HCT116 (cell line): ENCODE measurements at regions not wholly inside any gene's neighbourhood (a gene's known extent, or its start where the extent isn't known, plus 50 kb on each side); places are given as distances from the start of the nearest gene placed in this dataset.

ENCODE experiments used
- ATAC-seq: fragments of 200-7000 bp; cut with Tn5 transposase; 2 replicates; pipeline ENCODE4 v1.9.1; 2020; ENCODE audit warnings: mild to moderate bottlenecking, moderate library complexity
- BruUV-seq: library from RNA; stranded (reverse); fragments of 400-500 nt; replicated peaks from 2 replicates; lab custom pipeline; 2021; lab: Mats Ljungman, UMichigan
- CTCF ChIA-PET: fragments of 300-600 bp; sonication (Branson Sonifier 250); formaldehyde crosslinking; loops from one replicate; lab custom pipeline; 2021; ENCODE audit warnings: antibody characterized with exemption; lab: Charles Lee
- POLR2A ChIA-PET: fragments of 300-600, 350-600 bp; sonication (Branson Sonifier 250); formaldehyde crosslinking; loops from one replicate; lab custom pipeline; 2021; ENCODE audit warnings: antibody characterized with exemption; lab: Charles Lee
- RAD21 ChIA-PET, 2 experiments: fragments of 300-600 bp; sonication (Branson Sonifier 250); formaldehyde crosslinking; loops; one replicate each; lab custom pipeline; 2023; ENCODE audit warnings: low total read pairs in 2 of 2; ENCODE audit not compliant: uncharacterized antibody in 2 of 2, unreplicated experiment in 2 of 2, low non-redundant PET in 1 of 2; lab: Charles Lee
- DNase-seq: peaks from one replicate; pipeline ENCODE4 v3.0.0-alpha.2; 2010; ENCODE audit warnings: low read depth, low spot score
- H2AFZ ChIP-seq: fragments of 200-600 bp; shearing (Covaris generic), sonication (generic); 2 replicates; pipeline ENCODE4 v1.6.1; 2017; ENCODE audit warnings: low read depth, mixed run types, mixed read lengths, antibody characterized with exemption, low read length; ENCODE audit not compliant: poor library complexity, severe bottlenecking
- H3K27ac ChIP-seq: 2 replicates; pipeline ENCODE4 v1.5.1; 2012; ENCODE audit warnings: low read depth, low read length
- H3K27me3 ChIP-seq: fragments of 200-600 bp; sonication (generic); 2 replicates; pipeline ENCODE4 v1.6.1; 2016; ENCODE audit warnings: mixed run types, low read length, mixed read lengths; ENCODE audit not compliant: insufficient read depth
- H3K36me3 ChIP-seq, 2 experiments: fragments of 200-500 bp in 1 of 2; fragments of 200-600 bp in 1 of 2; sonication (Bioruptor generic) in 1 of 2; sonication (generic) in 1 of 2; 2 replicates each; pipeline versions ENCODE4 v1.5.1 to v1.6.1; 2014 to 2016; ENCODE audit warnings: low read length in 2 of 2, inconsistent platforms in 1 of 2, mixed read lengths in 1 of 2, mixed run types in 1 of 2; ENCODE audit not compliant: insufficient read depth in 2 of 2, control insufficient read depth in 1 of 2
- H3K4me1 ChIP-seq, 2 experiments: fragments of 200-600 bp in 1 of 2; sonication (generic) in 1 of 2; 2 replicates each; pipeline versions ENCODE4 v1.5.1 to v1.6.1; 2012 to 2017; ENCODE audit warnings: low read length in 2 of 2, inconsistent platforms in 1 of 2, mild to moderate bottlenecking in 1 of 2, mixed read lengths in 1 of 2, mixed run types in 1 of 2, moderate library complexity in 1 of 2; ENCODE audit not compliant: insufficient read depth in 2 of 2, control insufficient read depth in 1 of 2
- H3K4me2 ChIP-seq: fragments of 200-600 bp; sonication (generic); 2 replicates; pipeline ENCODE4 v1.6.1; 2017; ENCODE audit warnings: mixed run types, low read length, mixed read lengths
- H3K4me3 ChIP-seq, 2 experiments: fragments of 200-600 bp in 1 of 2; sonication (generic) in 1 of 2; replicated peaks in 1 of 2; 2 replicates each; pipeline ENCODE4 v1.5.1; 2011 to 2016; ENCODE audit warnings: low read length in 2 of 2, control low read depth in 1 of 2, low read depth in 1 of 2, mild to moderate bottlenecking in 1 of 2, mixed read lengths in 1 of 2, mixed run types in 1 of 2
- H3K79me2 ChIP-seq: fragments of 200-600 bp; sonication (generic); 2 replicates; pipeline ENCODE4 v1.6.1; 2017; ENCODE audit warnings: mild to moderate bottlenecking, mixed run types, low read length, moderate library complexity, mixed read lengths; ENCODE audit not compliant: insufficient read depth
- H3K9ac ChIP-seq: fragments of 200-600 bp; sonication (generic); 2 replicates; pipeline ENCODE4 v1.6.1; 2016; ENCODE audit warnings: low read length, mixed read lengths
- H3K9me2 ChIP-seq: fragments of 200-600 bp; sonication (generic), shearing (Covaris generic); 2 replicates; pipeline ENCODE4 v1.6.1; 2017; ENCODE audit warnings: mixed run types, mild to moderate bottlenecking, moderate library complexity; ENCODE audit not compliant: insufficient read depth
- H3K9me3 ChIP-seq, 2 experiments: fragments of 200-500 bp in 1 of 2; fragments of 200-600 bp in 1 of 2; sonication (Bioruptor generic) in 1 of 2; sonication (generic) in 1 of 2; 2 replicates each; pipeline ENCODE4 v1.6.1; 2014 to 2017; ENCODE audit warnings: low read length in 2 of 2, mixed read lengths in 2 of 2, inconsistent platforms in 1 of 2, low read depth in 1 of 2, mild to moderate bottlenecking in 1 of 2, mixed run types in 1 of 2, moderate library complexity in 1 of 2; ENCODE audit not compliant: control insufficient read depth in 1 of 2, insufficient read depth in 1 of 2
- H4K20me1 ChIP-seq: fragments of 200-600 bp; sonication (generic), shearing (Covaris generic); 2 replicates; pipeline ENCODE4 v1.6.1; 2017; ENCODE audit warnings: mixed run types, mild to moderate bottlenecking, moderate library complexity; ENCODE audit not compliant: insufficient read depth
- CEBPB ChIP-seq: IDR thresholded peaks from 2 replicates; pipeline ENCODE4 v1.6.1; 2012; ENCODE audit warnings: low read depth
- EGR1 ChIP-seq: IDR thresholded peaks from 2 replicates; pipeline ENCODE4 v1.6.1; 2012; ENCODE audit warnings: low read depth
- POLR2A ChIP-seq: IDR thresholded peaks from 2 replicates; pipeline ENCODE4 v1.7.0; 2011; ENCODE audit warnings: borderline replicate concordance; ENCODE audit not compliant: insufficient read depth, insufficient read length; ENCODE audit errors: extremely low read depth
- RAD21 ChIP-seq: IDR thresholded peaks from 2 replicates; pipeline ENCODE4 v1.6.1; 2012; ENCODE audit warnings: low read depth, mild to moderate bottlenecking
- REST ChIP-seq: IDR thresholded peaks from 2 replicates; pipeline ENCODE4 v1.6.1; 2012; ENCODE audit warnings: low read depth
- SP1 ChIP-seq: IDR thresholded peaks from 2 replicates; pipeline ENCODE4 v1.6.1; 2012; ENCODE audit warnings: low read depth
- intact Hi-C: fragments of 100-400 bp; cut with micrococcal nuclease; formaldehyde crosslinking; loops from 2 replicates; pipeline ENCODE4 v1.10.0; 2022
- TF ChIP-seq, protein P1 (sequence below), 3 experiments: fragments of 200-600 bp in 1 of 3; sonication (generic) in 1 of 3; IDR thresholded peaks in 2 of 3; conservative IDR thresholded peaks in 1 of 3; 2 replicates each; pipeline ENCODE4 v1.5.1; 2012 to 2017; ENCODE audit warnings: low read depth in 2 of 3, low read length in 2 of 3, antibody characterized with exemption in 1 of 3, borderline replicate concordance in 1 of 3, control low read depth in 1 of 3, mild to moderate bottlenecking in 1 of 3, mixed read lengths in 1 of 3, mixed run types in 1 of 3, moderate library complexity in 1 of 3; ENCODE audit not compliant: insufficient read depth in 1 of 3

DNA sequence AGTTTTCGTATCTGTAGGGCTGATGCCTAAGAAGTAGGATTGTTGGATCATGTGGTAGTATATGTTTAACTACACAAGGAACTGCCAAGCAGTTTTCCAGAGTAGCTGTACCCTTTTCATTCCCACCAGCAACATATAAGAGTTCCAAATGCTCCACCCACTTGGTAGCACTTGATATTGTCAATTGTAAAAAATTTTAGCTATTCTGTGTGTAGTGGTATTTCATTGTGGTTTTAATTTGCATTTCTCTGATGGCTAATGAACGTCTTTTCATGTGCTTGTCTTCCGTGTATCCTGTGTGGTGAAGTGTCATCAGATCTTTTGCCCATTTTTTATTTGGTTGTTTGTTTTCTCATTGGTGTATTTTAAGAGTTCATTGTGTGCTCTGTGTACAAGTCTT is 69.7 kb downstream of the TANC2 start:
- ATAC-seq (peak; percentile 55), DNase-seq (no peak)
- Histone ChIP-seq H3K4me1 (peaks cover 25 to 44% of the 10 kb centered on the region in 2 experiments), H3K27me3 (no peaks in the 10 kb centered on the region), H3K9ac (no peak overlapping the region), H3K4me2 (peak overlapping the region; percentile 59), H3K9me3 (no peaks in the 10 kb centered on the region), H4K20me1 (no peaks in the 10 kb centered on the region), H3K27ac (no peak overlapping the region), H3K9me2 (no peaks in the 10 kb centered on the region), H3K4me3 (peak overlapping the region in 1 of 2 experiments; percentile 26; a peak in 1 of 4 replicates), H2AFZ (no peak overlapping the region), H3K79me2 (peaks cover 9% of the 10 kb centered on the region; the same call in 1 of the 2 replicates), H3K36me3 (no peaks in the 10 kb centered on the region)
- RAD21 ChIA-PET = interaction anchor here in 1 of 2 experiments (0.9 kb wide), 1 partner anchor 40 kb away, joined by 3 read pairs; no protein-coding TSS in a partner anchor
- no TSS peak for BruUV-seq
- CTCF ChIA-PET = no interaction called here
- TF ChIP-seq CEBPB (no peak), SP1 (no peak), RAD21 (no peak), EGR1 (peak; percentile 6; the same call in 1 of the 2 replicates), REST (no peak), POLR2A (no peak)
- TF ChIP-seq, protein P1, sequence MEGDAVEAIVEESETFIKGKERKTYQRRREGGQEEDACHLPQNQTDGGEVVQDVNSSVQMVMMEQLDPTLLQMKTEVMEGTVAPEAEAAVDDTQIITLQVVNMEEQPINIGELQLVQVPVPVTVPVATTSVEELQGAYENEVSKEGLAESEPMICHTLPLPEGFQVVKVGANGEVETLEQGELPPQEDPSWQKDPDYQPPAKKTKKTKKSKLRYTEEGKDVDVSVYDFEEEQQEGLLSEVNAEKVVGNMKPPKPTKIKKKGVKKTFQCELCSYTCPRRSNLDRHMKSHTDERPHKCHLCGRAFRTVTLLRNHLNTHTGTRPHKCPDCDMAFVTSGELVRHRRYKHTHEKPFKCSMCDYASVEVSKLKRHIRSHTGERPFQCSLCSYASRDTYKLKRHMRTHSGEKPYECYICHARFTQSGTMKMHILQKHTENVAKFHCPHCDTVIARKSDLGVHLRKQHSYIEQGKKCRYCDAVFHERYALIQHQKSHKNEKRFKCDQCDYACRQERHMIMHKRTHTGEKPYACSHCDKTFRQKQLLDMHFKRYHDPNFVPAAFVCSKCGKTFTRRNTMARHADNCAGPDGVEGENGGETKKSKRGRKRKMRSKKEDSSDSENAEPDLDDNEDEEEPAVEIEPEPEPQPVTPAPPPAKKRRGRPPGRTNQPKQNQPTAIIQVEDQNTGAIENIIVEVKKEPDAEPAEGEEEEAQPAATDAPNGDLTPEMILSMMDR (IDR thresholded peaks at IDR 0.05 in 2 of 3, conservative IDR thresholded peaks at IDR 0.05 in 1 of 3; ENCODE audit: borderline replicate concordance in 1 of 3, insufficient read depth in 1 of 3, low read depth in 2 of 3, low read length in 2 of 3) = no peak
- intact Hi-C loops = no loop called here
- POLR2A ChIA-PET = no interaction called here
